HL-60 (cell line): ENCODE measurements at regions not wholly inside any gene's neighbourhood (a gene's known extent, or its start where the extent isn't known, plus 50 kb on each side); places are given as distances from the start of the nearest gene placed in this dataset.

ENCODE experiments used
- GABPA ChIP-seq: IDR thresholded peaks from 2 replicates; pipeline ENCODE4 v1.6.1; 2012; ENCODE audit warnings: low read depth
- POLR2AphosphoS5 ChIP-seq: IDR thresholded peaks from 2 replicates; pipeline ENCODE4 v1.6.1; 2012; ENCODE audit warnings: low read depth
- SPI1 ChIP-seq: IDR thresholded peaks from 2 replicates; pipeline ENCODE4 v1.6.1; 2012; ENCODE audit warnings: low read depth, mild to moderate bottlenecking, borderline replicate concordance
- TF ChIP-seq, protein P1 (sequence below): IDR thresholded peaks from one replicate; pipeline ENCODE4 v1.5.1; 2011; ENCODE audit warnings: low read length, control low read depth, inconsistent platforms; ENCODE audit not compliant: insufficient read depth
- TF ChIP-seq, protein P2 (sequence below): IDR thresholded peaks from 2 replicates; pipeline ENCODE4 v1.6.1; 2012; ENCODE audit warnings: low read depth; ENCODE audit not compliant: insufficient replicate concordance

- TF ChIP-seq, protein P1, sequence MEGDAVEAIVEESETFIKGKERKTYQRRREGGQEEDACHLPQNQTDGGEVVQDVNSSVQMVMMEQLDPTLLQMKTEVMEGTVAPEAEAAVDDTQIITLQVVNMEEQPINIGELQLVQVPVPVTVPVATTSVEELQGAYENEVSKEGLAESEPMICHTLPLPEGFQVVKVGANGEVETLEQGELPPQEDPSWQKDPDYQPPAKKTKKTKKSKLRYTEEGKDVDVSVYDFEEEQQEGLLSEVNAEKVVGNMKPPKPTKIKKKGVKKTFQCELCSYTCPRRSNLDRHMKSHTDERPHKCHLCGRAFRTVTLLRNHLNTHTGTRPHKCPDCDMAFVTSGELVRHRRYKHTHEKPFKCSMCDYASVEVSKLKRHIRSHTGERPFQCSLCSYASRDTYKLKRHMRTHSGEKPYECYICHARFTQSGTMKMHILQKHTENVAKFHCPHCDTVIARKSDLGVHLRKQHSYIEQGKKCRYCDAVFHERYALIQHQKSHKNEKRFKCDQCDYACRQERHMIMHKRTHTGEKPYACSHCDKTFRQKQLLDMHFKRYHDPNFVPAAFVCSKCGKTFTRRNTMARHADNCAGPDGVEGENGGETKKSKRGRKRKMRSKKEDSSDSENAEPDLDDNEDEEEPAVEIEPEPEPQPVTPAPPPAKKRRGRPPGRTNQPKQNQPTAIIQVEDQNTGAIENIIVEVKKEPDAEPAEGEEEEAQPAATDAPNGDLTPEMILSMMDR = no peak
- TF ChIP-seq GABPA (no peak), POLR2AphosphoS5 (no peak), SPI1 (no peak)
- TF ChIP-seq, protein P2, sequence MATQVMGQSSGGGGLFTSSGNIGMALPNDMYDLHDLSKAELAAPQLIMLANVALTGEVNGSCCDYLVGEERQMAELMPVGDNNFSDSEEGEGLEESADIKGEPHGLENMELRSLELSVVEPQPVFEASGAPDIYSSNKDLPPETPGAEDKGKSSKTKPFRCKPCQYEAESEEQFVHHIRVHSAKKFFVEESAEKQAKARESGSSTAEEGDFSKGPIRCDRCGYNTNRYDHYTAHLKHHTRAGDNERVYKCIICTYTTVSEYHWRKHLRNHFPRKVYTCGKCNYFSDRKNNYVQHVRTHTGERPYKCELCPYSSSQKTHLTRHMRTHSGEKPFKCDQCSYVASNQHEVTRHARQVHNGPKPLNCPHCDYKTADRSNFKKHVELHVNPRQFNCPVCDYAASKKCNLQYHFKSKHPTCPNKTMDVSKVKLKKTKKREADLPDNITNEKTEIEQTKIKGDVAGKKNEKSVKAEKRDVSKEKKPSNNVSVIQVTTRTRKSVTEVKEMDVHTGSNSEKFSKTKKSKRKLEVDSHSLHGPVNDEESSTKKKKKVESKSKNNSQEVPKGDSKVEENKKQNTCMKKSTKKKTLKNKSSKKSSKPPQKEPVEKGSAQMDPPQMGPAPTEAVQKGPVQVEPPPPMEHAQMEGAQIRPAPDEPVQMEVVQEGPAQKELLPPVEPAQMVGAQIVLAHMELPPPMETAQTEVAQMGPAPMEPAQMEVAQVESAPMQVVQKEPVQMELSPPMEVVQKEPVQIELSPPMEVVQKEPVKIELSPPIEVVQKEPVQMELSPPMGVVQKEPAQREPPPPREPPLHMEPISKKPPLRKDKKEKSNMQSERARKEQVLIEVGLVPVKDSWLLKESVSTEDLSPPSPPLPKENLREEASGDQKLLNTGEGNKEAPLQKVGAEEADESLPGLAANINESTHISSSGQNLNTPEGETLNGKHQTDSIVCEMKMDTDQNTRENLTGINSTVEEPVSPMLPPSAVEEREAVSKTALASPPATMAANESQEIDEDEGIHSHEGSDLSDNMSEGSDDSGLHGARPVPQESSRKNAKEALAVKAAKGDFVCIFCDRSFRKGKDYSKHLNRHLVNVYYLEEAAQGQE = no peak
Measured at GRCh38 chr4:3878678-3879077, 112.5 kb downstream of the ADRA2C start.
